RWPE1 (cell line): ENCODE measurements at regions not wholly inside any gene's neighbourhood (a gene's known extent, or its start where the extent isn't known, plus 50 kb on each side); places are given as distances from the start of the nearest gene placed in this dataset.
A peak's percentile ranks its signal among the peaks of the same experiment; 100 is the strongest.

Source experiments
- CTCF ChIA-PET: fragments of 350-600 bp; sonication (Branson Sonifier 250); formaldehyde crosslinking; extraction: SDS; loops from one replicate; lab custom pipeline; 2021; lab: Yijun Ruan, JAX
- POLR2A ChIA-PET: fragments of 400-600 bp; formaldehyde crosslinking; extraction: SDS; loops from one replicate; lab custom pipeline; 2020; ENCODE audit warnings: antibody characterized with exemption; ENCODE audit not compliant: low non-redundant PET; lab: Yijun Ruan, JAX
- DNase-seq: peaks from one replicate; pipeline ENCODE4 v3.0.0; 2012; ENCODE audit warnings: low spot score
- H3K27ac ChIP-seq: fragments of 450-650 bp; 2 replicates; pipeline ENCODE4 v1.5.1; 2017
- CTCF ChIP-seq: fragments of 450-650 bp; conservative IDR thresholded peaks from 2 replicates; pipeline ENCODE4 v1.5.1; 2017; ENCODE audit warnings: low read depth, mild to moderate bottlenecking

GRCh38 chr1:88538222-88538899 is 145.7 kb upstream of the PKN2 start:
- DNase-seq, result no peak
- ChIA-PET CTCF (interaction anchor here (1.2 kb wide), 1 partner anchor 12 kb away, joined by 5 read pairs; no protein-coding TSS in a partner anchor), POLR2A (no interaction called here)
- no peak overlapping the region for H3K27ac ChIP-seq
- TF ChIP-seq CTCF, result no peak

GRCh38 chr1:88540255-88540654 is 143.8 kb upstream of the PKN2 start:
- CTCF ChIA-PET, result interaction anchor here (0.7 kb wide), 2 partner anchors 176 to 297 kb away, joined by 3 to 8 read pairs; no protein-coding TSS in a partner anchor
- no peak for TF ChIP-seq CTCF
- POLR2A ChIA-PET, result no interaction called here
- no peak for DNase-seq
- no peak overlapping the region for H3K27ac ChIP-seq

- H3K27ac ChIP-seq, result no peak overlapping the region
- TF ChIP-seq CTCF, result no peak
- DNase-seq, result no peak
- ChIA-PET CTCF (no interaction called here), POLR2A (no interaction called here)
Measured at GRCh38 chr1:88541596-88541995, 142.5 kb upstream of the PKN2 start.

- no peak overlapping the region for H3K27ac ChIP-seq
- ChIA-PET POLR2A (no interaction called here), CTCF (no interaction called here)
- no peak for DNase-seq
- TF ChIP-seq CTCF, result no peak
Measured at GRCh38 chr1:88544195-88544594, 139.9 kb upstream of the PKN2 start.

GRCh38 chr1:88549536-88549935 is 134.5 kb upstream of the PKN2 start:
- CTCF ChIA-PET, result interaction anchor here (0.6 to 1.1 kb wide), 4 partner anchors 9 to 1216 kb away, joined by 3 to 5 read pairs (median 3); no protein-coding TSS in a partner anchor
- DNase-seq, result no peak
- peak; percentile 30 for TF ChIP-seq CTCF
- no peak overlapping the region for H3K27ac ChIP-seq
- POLR2A ChIA-PET, result no interaction called here

- ChIA-PET POLR2A (no interaction called here), CTCF (no interaction called here)
- no peak for DNase-seq
- no peak for TF ChIP-seq CTCF
- H3K27ac ChIP-seq, result no peak overlapping the region
Measured at GRCh38 chr1:88552226-88552625, 131.8 kb upstream of the PKN2 start.
